Activated CD4-positive, alpha-beta memory T cell treated with anti-CD3 and anti-CD28 coated beads, Interleukin-2, amount 10 ng/mL, durations not matched to agents 7 days and 5 days (primary cell): ENCODE measurements at regions not wholly inside any gene's neighbourhood (a gene's known extent, or its start where the extent isn't known, plus 50 kb on each side); places are given as distances from the start of the nearest gene placed in this dataset.
"Not testable (repeated sequence)": the region's sequence is repeated elsewhere in the genome, so short reads cannot be mapped to it uniquely, and the experiment has no call there.

ENCODE experiments used
- CTCF ChIA-PET: fragments of 350-600 bp; sonication (Branson Sonifier 250); formaldehyde crosslinking; loops from one replicate; lab custom pipeline; 2021; ENCODE audit warnings: antibody characterized with exemption, inconsistent platforms; lab: Charles Lee
- POLR2A ChIA-PET: fragments of 350-600 bp; sonication (Branson Sonifier 250); formaldehyde crosslinking; loops from one replicate; lab custom pipeline; 2021; ENCODE audit warnings: antibody characterized with exemption; lab: Charles Lee
- DNase-seq: peaks from one replicate; pipeline ENCODE4 v3.0.0-alpha.2; 2020
- H3K27ac Mint-ChIP-seq: one replicate; pipeline ENCODE4 v1.8.0; 2021; ENCODE audit warnings: mild to moderate bottlenecking, mixed read lengths
- H3K27me3 Mint-ChIP-seq: one replicate; pipeline ENCODE4 v1.8.0; 2021; ENCODE audit warnings: mixed read lengths
- H3K36me3 Mint-ChIP-seq: one replicate; pipeline ENCODE4 v1.8.0; 2021; ENCODE audit warnings: low read depth, mixed read lengths
- H3K4me1 Mint-ChIP-seq: one replicate; pipeline ENCODE4 v1.8.0; 2021; ENCODE audit warnings: mixed read lengths
- H3K4me3 Mint-ChIP-seq: one replicate; pipeline ENCODE4 v1.8.0; 2021; ENCODE audit warnings: mild to moderate bottlenecking, mixed read lengths
- H3K9me3 Mint-ChIP-seq: one replicate; pipeline ENCODE4 v1.8.0; 2021; ENCODE audit warnings: mixed read lengths

GRCh38 chr11:134604886-134605285 lies 192.8 kb upstream of the B3GAT1 start:
- ChIA-PET CTCF (interaction anchor here (1.0 kb wide), 1 partner anchor 13 kb away, joined by 3 read pairs; no protein-coding TSS in a partner anchor), POLR2A (no interaction called here)
- no peaks in the 10 kb centered on the region for H3K4me1 Mint-ChIP-seq
- no peak for DNase-seq
- no peaks in the 10 kb centered on the region for H3K9me3 Mint-ChIP-seq
- H3K27ac Mint-ChIP-seq: no peak overlapping the region
- peaks cover 26% of the 10 kb centered on the region for H3K27me3 Mint-ChIP-seq
- H3K36me3 Mint-ChIP-seq: no peaks in the 10 kb centered on the region
- H3K4me3 Mint-ChIP-seq: no peak overlapping the region

DNA sequence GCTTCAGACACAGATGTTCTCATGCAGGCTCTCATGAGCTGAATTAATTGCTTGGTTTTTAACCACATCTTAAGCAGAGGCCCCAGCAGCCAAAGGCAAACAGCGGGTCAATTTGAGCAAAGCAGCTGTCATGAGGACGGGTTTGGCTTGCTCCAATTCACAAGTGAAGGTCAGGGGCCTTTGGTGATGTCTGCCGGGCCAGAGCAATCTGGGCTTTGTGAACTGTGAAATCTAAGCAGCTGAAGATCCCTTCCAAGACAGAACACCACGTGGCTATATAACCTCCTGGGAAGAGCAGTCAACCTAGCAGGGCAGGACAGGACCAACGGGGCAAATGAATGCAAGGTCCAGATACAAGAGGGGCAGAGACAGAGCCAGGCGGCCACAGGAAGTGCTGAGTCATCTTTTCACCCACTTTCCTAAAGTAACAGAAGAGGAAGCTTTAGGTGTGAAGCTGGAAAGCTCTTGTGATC lies 187.3 kb upstream of the B3GAT1 start:
- H3K9me3 Mint-ChIP-seq: no peaks in the 10 kb centered on the region
- ChIA-PET CTCF (interaction anchor here (1.0 kb wide), 1 partner anchor 242 kb away, joined by 3 read pairs; no protein-coding TSS in a partner anchor), POLR2A (no interaction called here)
- no peaks in the 10 kb centered on the region for H3K36me3 Mint-ChIP-seq
- DNase-seq: peak; percentile 5
- H3K27me3 Mint-ChIP-seq: peaks cover 31% of the 10 kb centered on the region
- H3K4me3 Mint-ChIP-seq: no peak overlapping the region
- H3K27ac Mint-ChIP-seq: no peak overlapping the region
- H3K4me1 Mint-ChIP-seq: no peaks in the 10 kb centered on the region

DNA sequence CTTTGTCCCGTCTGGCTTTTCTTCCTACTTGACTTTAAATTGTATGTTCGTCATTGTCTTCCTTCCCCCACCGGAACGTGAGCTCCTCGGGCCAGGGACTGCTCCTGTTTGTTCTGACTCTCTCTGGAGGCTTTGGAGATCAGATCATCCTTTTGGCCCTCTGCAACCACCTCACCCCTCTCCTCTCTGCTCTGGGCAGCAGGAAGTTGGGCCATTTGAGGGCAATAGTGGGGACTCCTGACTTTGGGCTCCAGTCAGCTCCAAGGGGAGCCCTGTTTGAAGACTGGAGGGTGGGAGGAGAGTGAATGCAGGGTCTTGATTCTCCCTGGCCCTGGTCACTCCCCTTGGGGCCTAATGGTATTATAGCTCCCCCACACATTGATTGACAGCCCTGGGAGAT lies 186.3 kb upstream of the B3GAT1 start:
- Mint-ChIP-seq H3K27me3 (peaks cover 36% of the 10 kb centered on the region), H3K9me3 (no peaks in the 10 kb centered on the region), H3K36me3 (no peaks in the 10 kb centered on the region), H3K4me3 (no peak overlapping the region), H3K27ac (no peak overlapping the region), H3K4me1 (no peaks in the 10 kb centered on the region)
- ChIA-PET CTCF (no interaction called here), POLR2A (no interaction called here)
- DNase-seq: peak; percentile 14

GRCh38 chr11:134597452-134597851 lies 185.4 kb upstream of the B3GAT1 start:
- Mint-ChIP-seq H3K4me1 (no peaks in the 10 kb centered on the region), H3K9me3 (no peaks in the 10 kb centered on the region), H3K27ac (no peak overlapping the region), H3K4me3 (no peak overlapping the region), H3K27me3 (peaks cover 31% of the 10 kb centered on the region), H3K36me3 (no peaks in the 10 kb centered on the region)
- ChIA-PET CTCF (no interaction called here), POLR2A (no interaction called here)
- DNase-seq: no peak

DNA sequence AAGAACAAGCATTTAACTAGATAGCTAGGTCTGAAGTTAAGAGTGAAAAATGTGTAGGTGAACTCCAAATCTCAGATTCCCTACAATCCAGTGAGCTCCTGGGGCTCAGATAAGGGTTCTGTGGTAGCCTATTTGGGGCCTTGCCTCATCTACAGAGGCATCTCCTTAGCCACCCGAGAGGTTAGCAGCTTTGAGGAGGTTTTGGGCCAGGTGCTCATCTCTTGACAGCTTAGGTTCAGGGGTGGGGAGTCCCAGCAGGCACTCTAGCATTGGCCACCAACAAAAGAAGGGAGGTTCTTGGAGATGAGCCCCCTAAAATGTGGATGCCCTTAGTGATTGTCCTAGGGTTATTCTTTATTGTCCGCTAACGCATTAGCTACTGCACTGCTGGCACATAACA lies 184.4 kb upstream of the B3GAT1 start:
- H3K27me3 Mint-ChIP-seq: peaks cover 26% of the 10 kb centered on the region
- CTCF ChIA-PET: no interaction called here
- no peaks in the 10 kb centered on the region for H3K9me3 Mint-ChIP-seq
- no peak overlapping the region for H3K4me3 Mint-ChIP-seq
- H3K4me1 Mint-ChIP-seq: no peaks in the 10 kb centered on the region
- POLR2A ChIA-PET: no interaction called here
- H3K36me3 Mint-ChIP-seq: no peaks in the 10 kb centered on the region
- H3K27ac Mint-ChIP-seq: no peak overlapping the region
- no peak for DNase-seq

DNA sequence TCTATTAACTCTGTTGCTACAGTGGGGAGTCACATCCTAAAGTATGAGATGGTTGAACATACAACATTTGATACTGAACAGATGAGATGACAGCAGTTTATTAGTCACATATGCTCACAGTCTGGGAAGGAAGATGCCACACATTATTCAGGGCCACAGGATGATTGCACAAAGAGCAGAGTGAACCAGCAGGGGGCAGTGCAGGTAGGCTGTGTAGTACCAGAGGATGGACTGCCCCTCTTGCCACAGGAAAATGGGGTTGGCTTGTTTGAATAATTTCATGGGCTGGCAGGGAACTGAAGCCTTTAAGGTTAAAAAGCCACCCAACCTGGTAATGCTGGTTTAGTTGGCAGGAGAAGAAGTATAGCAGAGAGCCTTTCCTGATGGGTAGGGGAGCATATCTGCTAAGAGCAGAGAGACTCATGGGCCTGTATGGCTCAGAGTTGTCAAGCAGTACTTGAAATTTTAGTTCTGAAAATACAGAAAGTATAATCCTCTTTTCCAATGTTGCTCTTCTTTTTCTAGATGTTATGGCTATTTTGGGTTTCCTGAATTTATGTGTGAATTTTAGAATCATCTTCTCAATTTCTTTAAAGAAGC lies 180.4 kb upstream of the B3GAT1 start:
- CTCF ChIA-PET: interaction anchor here (0.6 to 1.0 kb wide), 3 partner anchors 9 to 43 kb away, joined by 3 to 8 read pairs (median 3); no protein-coding TSS in a partner anchor
- Mint-ChIP-seq H3K27me3 (peaks cover 37% of the 10 kb centered on the region), H3K4me3 (no peak overlapping the region), H3K27ac (no peak overlapping the region), H3K36me3 (no peaks in the 10 kb centered on the region), H3K9me3 (no peaks in the 10 kb centered on the region), H3K4me1 (peaks cover 11% of the 10 kb centered on the region)
- POLR2A ChIA-PET: no interaction called here
- DNase-seq: peak; percentile 70

DNA sequence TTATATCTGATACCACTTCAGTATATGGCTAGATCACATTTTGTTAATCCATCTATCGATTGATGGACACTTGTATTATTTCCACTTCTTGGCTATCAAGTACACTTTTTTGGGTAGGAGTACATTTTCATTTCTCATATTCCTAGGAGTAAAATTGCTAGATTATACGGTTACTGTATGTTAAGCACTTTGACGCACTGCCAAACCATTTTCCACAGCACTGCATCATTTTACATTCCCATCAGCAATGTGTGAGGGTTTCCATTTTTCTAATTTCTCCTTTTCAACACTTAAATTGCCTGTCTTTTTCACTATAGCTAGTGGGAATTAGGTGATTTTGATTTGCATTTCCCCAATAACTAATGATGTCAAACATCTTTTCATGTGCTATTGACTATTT lies 179.3 kb upstream of the B3GAT1 start:
- no peaks in the 10 kb centered on the region for H3K9me3 Mint-ChIP-seq
- ChIA-PET CTCF (interaction anchor here (0.6 to 0.7 kb wide), 3 partner anchors 20 to 164 kb away, joined by 3 read pairs; no protein-coding TSS in a partner anchor), POLR2A (no interaction called here)
- H3K4me1 Mint-ChIP-seq: peaks cover 11% of the 10 kb centered on the region
- peaks cover 47% of the 10 kb centered on the region for H3K27me3 Mint-ChIP-seq
- no peaks in the 10 kb centered on the region for H3K36me3 Mint-ChIP-seq
- no peak overlapping the region for H3K27ac Mint-ChIP-seq
- H3K4me3 Mint-ChIP-seq: no peak overlapping the region
- no peak for DNase-seq

DNA sequence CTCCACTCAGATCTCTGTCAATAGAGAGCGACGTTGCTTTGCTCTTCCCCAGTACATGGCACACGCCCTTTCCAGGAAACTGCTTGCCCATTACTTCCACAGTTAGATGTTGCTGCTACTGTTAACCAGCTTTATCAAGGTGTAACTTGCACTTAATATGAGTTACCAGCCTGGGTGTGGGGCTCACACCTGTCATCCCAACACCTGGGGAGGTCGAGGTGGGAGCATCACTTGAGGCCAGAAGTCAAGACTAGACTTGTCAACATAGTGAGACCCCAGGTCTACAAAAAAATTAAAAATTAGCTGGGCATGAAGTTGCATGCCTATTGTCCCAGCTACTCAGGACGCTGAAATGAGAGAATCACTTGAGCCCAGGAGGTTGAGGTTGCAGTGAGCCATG lies 177.1 kb upstream of the B3GAT1 start:
- peaks cover 46% of the 10 kb centered on the region for H3K27me3 Mint-ChIP-seq
- H3K36me3 Mint-ChIP-seq: no peaks in the 10 kb centered on the region
- H3K4me1 Mint-ChIP-seq: peaks cover 22% of the 10 kb centered on the region
- H3K27ac Mint-ChIP-seq: peak overlapping the region; percentile 23
- POLR2A ChIA-PET: interaction anchor here (1.5 kb wide), 1 partner anchor 12 kb away, joined by 3 read pairs; no protein-coding TSS in a partner anchor
- H3K9me3 Mint-ChIP-seq: no peaks in the 10 kb centered on the region
- no peak overlapping the region for H3K4me3 Mint-ChIP-seq
- DNase-seq: no peak
- CTCF ChIA-PET: no interaction called here

DNA sequence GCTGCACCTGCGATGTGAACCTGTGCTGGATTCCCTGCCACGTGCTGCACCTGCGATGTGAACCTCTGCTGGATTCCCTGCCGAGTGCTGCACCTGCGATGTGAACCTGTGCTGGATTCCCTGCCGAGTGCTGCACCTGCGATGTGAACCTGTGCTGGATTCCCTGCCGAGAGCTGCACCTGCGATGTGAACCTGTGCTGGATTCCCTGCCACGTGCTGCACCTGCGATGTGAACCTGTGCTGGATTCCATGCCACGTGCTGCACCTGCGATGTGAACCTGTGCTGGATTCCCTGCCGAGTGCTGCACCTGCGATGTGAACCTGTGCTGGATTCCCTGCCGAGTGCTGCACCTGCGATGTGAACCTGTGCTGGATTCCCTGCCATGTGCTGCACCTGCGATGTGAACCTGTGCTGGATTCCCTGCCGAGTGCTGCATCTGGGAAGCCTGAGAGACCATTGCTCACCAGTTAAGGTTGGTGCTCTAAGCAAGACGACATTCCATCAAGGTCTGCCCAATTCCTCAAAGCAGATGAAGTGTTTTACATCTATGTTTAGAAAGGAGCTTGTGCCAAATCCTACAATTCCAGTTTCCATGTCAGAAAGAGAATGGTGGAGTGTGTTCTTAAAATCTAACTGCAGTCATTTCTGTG lies 176.5 kb upstream of the B3GAT1 start:
- CTCF ChIA-PET, H3K4me3 Mint-ChIP-seq: not testable (repeated sequence)
- POLR2A ChIA-PET: interaction anchor here (1.5 kb wide), 1 partner anchor 11 kb away, joined by 3 read pairs; no protein-coding TSS in a partner anchor

DNA sequence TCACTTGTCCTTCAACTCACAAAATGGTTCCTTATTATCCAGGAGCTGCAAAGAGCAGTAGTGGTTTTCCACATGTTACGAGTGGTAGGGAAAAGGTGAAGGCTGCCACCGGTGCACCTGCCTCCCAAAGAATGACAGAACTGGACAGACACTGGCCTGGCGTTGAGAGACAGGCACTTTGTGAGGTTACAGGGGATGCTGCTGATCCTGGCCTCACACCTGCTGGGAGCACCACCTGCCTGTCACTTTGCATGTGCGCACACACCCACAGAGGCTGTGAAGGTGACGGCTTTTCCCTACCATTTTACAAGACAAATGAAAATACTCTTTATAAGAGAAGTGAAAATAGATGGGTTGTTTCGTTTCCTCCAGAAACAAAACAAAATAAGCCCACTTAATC lies 175.3 kb upstream of the B3GAT1 start:
- ChIA-PET CTCF (no interaction called here), POLR2A (no interaction called here)
- H3K27ac Mint-ChIP-seq: no peak overlapping the region
- no peaks in the 10 kb centered on the region for H3K36me3 Mint-ChIP-seq
- no peaks in the 10 kb centered on the region for H3K9me3 Mint-ChIP-seq
- peaks cover 49% of the 10 kb centered on the region for H3K27me3 Mint-ChIP-seq
- H3K4me3 Mint-ChIP-seq: no peak overlapping the region
- DNase-seq: no peak
- H3K4me1 Mint-ChIP-seq: peaks cover 40% of the 10 kb centered on the region

More for the DNA sequence above, 176.5 kb upstream of the B3GAT1 start:
- Mint-ChIP-seq H3K27me3 (peaks cover 43% of the 10 kb centered on the region), H3K4me1 (peaks cover 27% of the 10 kb centered on the region), H3K27ac (peak overlapping the region; percentile 23)
- H3K36me3 Mint-ChIP-seq, DNase-seq, H3K9me3 Mint-ChIP-seq: not testable (repeated sequence)

- Mint-ChIP-seq H3K36me3 (no peaks in the 10 kb centered on the region), H3K4me3 (no peak overlapping the region), H3K27me3 (peaks cover 47% of the 10 kb centered on the region), H3K4me1 (peaks cover 42% of the 10 kb centered on the region), H3K9me3 (no peaks in the 10 kb centered on the region), H3K27ac (no peak overlapping the region)
- CTCF ChIA-PET: no interaction called here
- no peak for DNase-seq
- POLR2A ChIA-PET: no interaction called here
Observed at GRCh38 chr11:134586726-134587125, 174.7 kb upstream of the B3GAT1 start.

DNA sequence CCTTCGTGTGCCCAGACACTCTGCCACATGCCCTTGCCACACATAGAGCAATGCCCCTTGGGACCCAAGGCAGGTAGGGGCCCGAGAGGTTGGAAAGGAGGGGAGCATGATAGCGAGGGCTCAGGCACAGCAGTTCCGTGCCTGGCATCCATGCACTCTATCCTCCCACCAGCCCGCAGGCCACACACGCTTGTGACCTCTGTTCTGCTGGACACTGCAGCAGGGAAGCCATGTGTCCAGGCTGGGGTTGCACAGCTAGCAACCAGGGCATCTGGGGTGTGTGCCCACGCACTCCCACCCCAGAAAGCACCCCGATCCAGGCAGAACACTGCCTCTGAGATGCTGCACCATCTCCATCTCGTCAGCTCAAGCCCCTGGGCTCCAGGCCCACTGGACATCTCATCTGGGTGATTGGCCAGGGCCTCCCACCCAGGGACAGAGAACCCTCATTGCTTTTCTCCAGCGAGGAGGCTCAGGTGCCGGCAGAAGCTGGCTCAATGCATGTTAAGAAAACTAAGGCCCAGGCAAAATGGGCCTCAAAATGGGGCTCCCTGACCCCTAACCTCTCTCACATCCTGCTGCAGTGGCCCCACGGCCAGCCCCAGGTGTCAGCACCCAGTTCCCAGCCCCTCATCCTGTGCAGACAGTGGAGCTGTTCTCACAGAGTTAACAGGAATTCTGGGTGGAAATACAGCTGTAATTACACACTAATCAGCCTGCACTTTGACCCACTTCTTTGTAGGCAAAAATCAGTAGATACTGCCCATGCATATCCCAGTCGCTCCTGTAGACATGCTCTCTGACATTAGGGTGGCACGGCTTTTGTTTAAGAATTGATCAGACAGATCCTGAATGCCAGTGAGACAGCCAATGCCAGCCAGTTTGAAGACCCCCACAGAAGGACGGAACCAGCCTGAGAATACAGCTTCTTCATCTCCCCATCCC lies 173.9 kb upstream of the B3GAT1 start:
- ChIA-PET POLR2A (no interaction called here), CTCF (no interaction called here)
- Mint-ChIP-seq H3K9me3 (no peaks in the 10 kb centered on the region), H3K27me3 (peaks cover 46% of the 10 kb centered on the region), H3K4me1 (peaks cover 42% of the 10 kb centered on the region), H3K27ac (no peak overlapping the region), H3K4me3 (no peak overlapping the region), H3K36me3 (no peaks in the 10 kb centered on the region)
- no peak for DNase-seq
